ENCODE measurements at regions not wholly inside any gene's neighbourhood (a gene's known extent, or its start where the extent isn't known, plus 50 kb on each side); places are given as distances from the start of the nearest gene placed in this dataset.

- TF ChIP-seq CTCF (IDR thresholded peaks at IDR 0.05; ENCODE audit: insufficient read depth, low read depth, low read length): no peak
- peak; percentile 37 for DNase-seq (ENCODE audit: low read depth)
- H3K4me3 ChIP-seq (ENCODE audit: low read depth, low read length): no peak overlapping the region
Observed at GRCh38 chr2:44075541-44075940, 79.8 kb upstream of the LRPPRC start.

GRCh38 chr2:44077942-44078511 lies 82.2 kb upstream of the LRPPRC start:
- no peak for DNase-seq (ENCODE audit: low read depth)
- no peak for TF ChIP-seq CTCF (IDR thresholded peaks at IDR 0.05; ENCODE audit: insufficient read depth, low read depth, low read length)
- H3K4me3 ChIP-seq (ENCODE audit: low read depth, low read length): no peak overlapping the region

GRCh38 chr2:44079686-44080085 lies 83.9 kb upstream of the LRPPRC start:
- DNase-seq (ENCODE audit: low read depth): no peak
- TF ChIP-seq CTCF (IDR thresholded peaks at IDR 0.05; ENCODE audit: insufficient read depth, low read depth, low read length): no peak
- no peak overlapping the region for H3K4me3 ChIP-seq (ENCODE audit: low read depth, low read length)

GRCh38 chr2:44083054-44083453 lies 85.6 kb upstream of the PPM1B start:
- no peak for DNase-seq (ENCODE audit: low read depth)
- TF ChIP-seq CTCF (IDR thresholded peaks at IDR 0.05; ENCODE audit: insufficient read depth, low read depth, low read length): no peak
- H3K4me3 ChIP-seq (ENCODE audit: low read depth, low read length): no peak overlapping the region

GRCh38 chr2:44084850-44085249 lies 83.8 kb upstream of the PPM1B start:
- no peak for DNase-seq (ENCODE audit: low read depth)
- TF ChIP-seq CTCF (IDR thresholded peaks at IDR 0.05; ENCODE audit: insufficient read depth, low read depth, low read length): no peak
- H3K4me3 ChIP-seq (ENCODE audit: low read depth, low read length): no peak overlapping the region

GRCh38 chr2:44086629-44087028 lies 82.0 kb upstream of the PPM1B start:
- peak overlapping the region; percentile 46 for H3K4me3 ChIP-seq (ENCODE audit: low read depth, low read length)
- TF ChIP-seq CTCF (IDR thresholded peaks at IDR 0.05; ENCODE audit: insufficient read depth, low read depth, low read length): no peak
- no peak for DNase-seq (ENCODE audit: low read depth)

GRCh38 chr2:44087036-44087713 lies 81.5 kb upstream of the PPM1B start:
- DNase-seq (ENCODE audit: low read depth): peak; percentile 82
- peak; percentile 97 for TF ChIP-seq CTCF (IDR thresholded peaks at IDR 0.05; ENCODE audit: insufficient read depth, low read depth, low read length)

More at GRCh38 chr2:44087036-44087713, 81.5 kb upstream of the PPM1B start:
- peak overlapping the region; percentile 46 for H3K4me3 ChIP-seq (ENCODE audit: low read depth, low read length)

Measured in fibroblast of villous mesenchyme (primary cell).